Ovary (tissue), 7 donors: ENCODE measurements at regions not wholly inside any gene's neighbourhood (a gene's known extent, or its start where the extent isn't known, plus 50 kb on each side); places are given as distances from the start of the nearest gene placed in this dataset.

Experiments
- DNase-seq, 5 donors: peaks; one replicate each; pipeline ENCODE4 v3.0.0-alpha.2; 2019 to 2020
- H3K27ac ChIP-seq, 2 donors: fragments of 200-600 bp; one replicate each; pipeline versions ENCODE4 v1.5.1 to v1.8.0; 2019 to 2022
- H3K27me3 ChIP-seq: fragments of 200-600 bp; one replicate; pipeline ENCODE4 v1.8.0; 2022
- H3K36me3 ChIP-seq: fragments of 200-600 bp; sonication (generic); one replicate; pipeline ENCODE4 v1.5.1; 2019
- H3K4me1 ChIP-seq: one replicate; pipeline ENCODE4 v1.8.1; 2013; ENCODE audit warnings: mild to moderate bottlenecking, moderate library complexity; ENCODE audit not compliant: insufficient read depth
- H3K4me3 ChIP-seq: fragments of 200-600 bp; sonication (generic); one replicate; pipeline ENCODE4 v1.5.1; 2017
- H3K9me3 ChIP-seq, 2 donors: fragments of 200-600 bp in 1 of 2; sonication (generic) in 1 of 2; one replicate each; pipeline versions ENCODE4 v1.5.1 to v1.8.1; 2013 to 2019; ENCODE audit warnings: mild to moderate bottlenecking in 1 of 2, moderate library complexity in 1 of 2
- EP300 ChIP-seq: sonication (generic); formaldehyde crosslinking; IDR thresholded peaks from one replicate; pipeline ENCODE4 v1.6.1; 2017; ENCODE audit warnings: antibody characterized with exemption
- POLR2A ChIP-seq: fragments of 450-650 bp; IDR thresholded peaks from one replicate; pipeline ENCODE4 v1.6.1; 2017; ENCODE audit warnings: antibody characterized with exemption, mild to moderate bottlenecking, moderate library complexity
- WGBS, 3 donors: extraction: QIAGEN DNeasy Blood & Tissue Kit in 1 of 3; methylation state at CpG; one replicate each; pipeline versions ENCODE4 v1.1.5 to v1.1.7; 2013 to 2017; 5-methylcytosine and 5-hydroxymethylcytosine counted together
- intact Hi-C, 4 donors: fragments of 100-400 bp; cut with DNase I; formaldehyde crosslinking; loops; one replicate each; pipeline versions ENCODE4 v1.11.0 to v1.15.1; 2022 to 2023
- TF ChIP-seq, protein P1 (sequence below), 3 donors: fragments of 450-650 bp in 2 of 3; fragments of 200-600 bp in 1 of 3; IDR thresholded peaks; one replicate each; pipeline versions ENCODE4 v1.5.1 to v1.8.0; 2016 to 2022; ENCODE audit warnings: antibody characterized with exemption in 3 of 3, mild to moderate bottlenecking in 1 of 3
- donor health status: DM: no; HTN: no; CAD: no; lungs with moderate emphysema.
- donor health status: DM: no; HTN: no; CAD: no.
- donor health status: Bipolar disorder and iron deficiency.
- donor health status: DM: no; HTN: no; CAD: no.
- donor health status: DM: yes; HTN: yes; CAD: no.

GRCh38 chr5:25993701-25994100, 1044.7 kb downstream of the CDH9 start:
- TF ChIP-seq, protein P1, sequence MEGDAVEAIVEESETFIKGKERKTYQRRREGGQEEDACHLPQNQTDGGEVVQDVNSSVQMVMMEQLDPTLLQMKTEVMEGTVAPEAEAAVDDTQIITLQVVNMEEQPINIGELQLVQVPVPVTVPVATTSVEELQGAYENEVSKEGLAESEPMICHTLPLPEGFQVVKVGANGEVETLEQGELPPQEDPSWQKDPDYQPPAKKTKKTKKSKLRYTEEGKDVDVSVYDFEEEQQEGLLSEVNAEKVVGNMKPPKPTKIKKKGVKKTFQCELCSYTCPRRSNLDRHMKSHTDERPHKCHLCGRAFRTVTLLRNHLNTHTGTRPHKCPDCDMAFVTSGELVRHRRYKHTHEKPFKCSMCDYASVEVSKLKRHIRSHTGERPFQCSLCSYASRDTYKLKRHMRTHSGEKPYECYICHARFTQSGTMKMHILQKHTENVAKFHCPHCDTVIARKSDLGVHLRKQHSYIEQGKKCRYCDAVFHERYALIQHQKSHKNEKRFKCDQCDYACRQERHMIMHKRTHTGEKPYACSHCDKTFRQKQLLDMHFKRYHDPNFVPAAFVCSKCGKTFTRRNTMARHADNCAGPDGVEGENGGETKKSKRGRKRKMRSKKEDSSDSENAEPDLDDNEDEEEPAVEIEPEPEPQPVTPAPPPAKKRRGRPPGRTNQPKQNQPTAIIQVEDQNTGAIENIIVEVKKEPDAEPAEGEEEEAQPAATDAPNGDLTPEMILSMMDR (IDR thresholded peaks at IDR 0.05) = no peak
- no peak for TF ChIP-seq POLR2A
- no peak for TF ChIP-seq EP300
- H3K4me1 ChIP-seq = no peaks in the 10 kb centered on the region
- WGBS, 3 donors = 46 to 67% (median 54%) methylated on average over 3 of the region's 3 CpGs

GRCh38 chr5:25991639-25992038, 1046.7 kb downstream of the CDH9 start:
- no peaks in the 10 kb centered on the region for H3K36me3 ChIP-seq
- H3K4me3 ChIP-seq = no peak overlapping the region
- no peak overlapping the region for H3K27ac ChIP-seq
- 92 to 95% (median 95%) methylated on average over 18 of the region's 18 CpGs for WGBS, 3 donors
- H3K9me3 ChIP-seq = no peaks in the 10 kb centered on the region
- no peak for DNase-seq
- intact Hi-C loops = no loop called here
- no peaks in the 10 kb centered on the region for H3K27me3 ChIP-seq
- no peaks in the 10 kb centered on the region for H3K4me1 ChIP-seq
- TF ChIP-seq, protein P1 (IDR thresholded peaks at IDR 0.05) = no peak
- no peak for TF ChIP-seq EP300
- TF ChIP-seq POLR2A = no peak

More at GRCh38 chr5:25993701-25994100, 1044.7 kb downstream of the CDH9 start:
- H3K4me3 ChIP-seq = no peak overlapping the region
- DNase-seq = no peak
- no peaks in the 10 kb centered on the region for H3K9me3 ChIP-seq
- no peaks in the 10 kb centered on the region for H3K36me3 ChIP-seq
- H3K27me3 ChIP-seq = no peaks in the 10 kb centered on the region
- intact Hi-C loops = no loop called here
- H3K27ac ChIP-seq = no peak overlapping the region

- TF ChIP-seq, protein P1 (IDR thresholded peaks at IDR 0.05) = no peak
- TF ChIP-seq POLR2A = no peak
- Histone ChIP-seq H3K4me1 (no peaks in the 10 kb centered on the region), H3K27me3 (no peaks in the 10 kb centered on the region), H3K9me3 (no peaks in the 10 kb centered on the region), H3K36me3 (no peaks in the 10 kb centered on the region), H3K27ac (no peak overlapping the region), H3K4me3 (no peak overlapping the region)
- 42 to 80% (median 59%) methylated on average over 1 of the region's 1 CpG for WGBS, 3 donors
- intact Hi-C loops = no loop called here
- DNase-seq = no peak
Observed at GRCh38 chr5:25990771-25991170, 1047.6 kb downstream of the CDH9 start.

DNA sequence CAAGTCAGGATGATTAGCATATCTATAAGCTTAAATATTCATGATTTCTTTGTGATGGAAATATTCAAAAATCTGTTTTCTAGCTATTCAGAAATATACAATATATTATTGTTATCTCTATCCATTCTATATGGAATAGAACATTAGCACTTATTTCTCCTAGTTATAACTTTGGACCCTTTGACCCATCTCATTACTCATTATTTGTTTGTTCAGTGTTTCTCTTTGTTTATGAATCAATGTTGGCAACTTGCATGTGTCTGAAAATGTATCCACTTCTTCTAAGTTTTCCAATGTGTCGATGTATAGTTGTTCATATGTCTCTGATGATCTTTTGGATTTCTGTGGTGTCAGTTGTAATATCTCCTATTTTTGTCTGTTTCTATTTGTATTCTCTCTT, 1059.3 kb downstream of the CDH9 start:
- intact Hi-C loops = no loop called here
- 88 to 90% (median 90%) methylated on average over 1 of the region's 1 CpG for WGBS, 3 donors

More for the DNA sequence above, 1059.3 kb downstream of the CDH9 start:
- no peak overlapping the region for H3K4me3 ChIP-seq
- TF ChIP-seq POLR2A (no peak), EP300 (no peak)
- TF ChIP-seq, protein P1 (IDR thresholded peaks at IDR 0.05) = no peak
- H3K27me3 ChIP-seq = no peaks in the 10 kb centered on the region
- H3K9me3 ChIP-seq = no peaks in the 10 kb centered on the region
- no peak for DNase-seq
- no peak overlapping the region for H3K27ac ChIP-seq
- no peaks in the 10 kb centered on the region for H3K4me1 ChIP-seq
- no peaks in the 10 kb centered on the region for H3K36me3 ChIP-seq
